SK-N-SH (cell line): ENCODE measurements at regions not wholly inside any gene's neighbourhood (a gene's known extent, or its start where the extent isn't known, plus 50 kb on each side); places are given as distances from the start of the nearest gene placed in this dataset.
A peak's percentile ranks its signal among the peaks of the same experiment; 100 is the strongest.

ENCODE experiments used
- CTCF ChIA-PET: fragments of 300-600, 350-600 bp; formaldehyde crosslinking; extraction: SDS; loops from one replicate; lab custom pipeline; 2021; lab: Yijun Ruan, JAX
- POLR2A ChIA-PET: fragments of 350-600 bp; sonication (Branson Sonifier 250); formaldehyde crosslinking; extraction: SDS; loops from one replicate; lab custom pipeline; 2020; ENCODE audit warnings: antibody characterized with exemption, inconsistent platforms; lab: Yijun Ruan, JAX
- DNase-seq: peaks from one replicate; pipeline ENCODE4 v3.0.0; 2012
- H2AFZ ChIP-seq: fragments of 200-600 bp; sonication (generic); 2 replicates; pipeline ENCODE4 v1.8.1; 2016; ENCODE audit warnings: antibody characterized with exemption, mild to moderate bottlenecking, low read depth
- H3F3A ChIP-seq: fragments of 200-600 bp; sonication (generic); replicated peaks from 2 replicates; pipeline ENCODE3; 2016; ENCODE audit warnings: antibody characterized with exemption, mild to moderate bottlenecking; ENCODE audit not compliant: insufficient read depth
- H3K27ac ChIP-seq, 2 experiments: fragments of 200-500 bp in 1 of 2; fragments of 200-600 bp in 1 of 2; sonication (Bioruptor generic) in 1 of 2; sonication (generic), shearing (Covaris generic) in 1 of 2; 2 replicates each; pipeline versions ENCODE4 v1.5.1 to v1.6.1; 2014 to 2016; ENCODE audit warnings: low read depth in 2 of 2, inconsistent platforms in 1 of 2, low read length in 1 of 2, mild to moderate bottlenecking in 1 of 2, mixed read lengths in 1 of 2
- H3K27me3 ChIP-seq: fragments of 200-600 bp; sonication (generic), shearing (Covaris generic); 2 replicates; pipeline ENCODE4 v1.6.1; 2016; ENCODE audit warnings: mixed run types; ENCODE audit not compliant: insufficient read depth
- H3K36me3 ChIP-seq, 2 experiments: fragments of 200-500 bp in 1 of 2; fragments of 200-600 bp in 1 of 2; sonication (Bioruptor generic) in 1 of 2; sonication (generic) in 1 of 2; replicated peaks in 1 of 2; 2 replicates each; pipeline versions ENCODE3 to v1.5.1; 2014 to 2016; ENCODE audit warnings: low read length in 1 of 2, mild to moderate bottlenecking in 1 of 2; ENCODE audit not compliant: insufficient read depth in 2 of 2, control insufficient read depth in 1 of 2
- H3K4me1 ChIP-seq, 2 experiments: fragments of 200-500 bp in 1 of 2; fragments of 200-600 bp in 1 of 2; sonication (Bioruptor generic) in 1 of 2; sonication (generic), shearing (Covaris generic) in 1 of 2; 2 replicates each; pipeline versions ENCODE4 v1.5.1 to v1.6.1; 2014 to 2016; ENCODE audit warnings: low read depth in 1 of 2, low read length in 1 of 2, mixed run types in 1 of 2; ENCODE audit not compliant: insufficient read depth in 2 of 2, control insufficient read depth in 1 of 2
- H3K4me2 ChIP-seq: fragments of 200-600 bp; sonication (generic), shearing (Covaris generic); 2 replicates; pipeline ENCODE4 v1.6.1; 2017; ENCODE audit warnings: mixed run types
- H3K4me3 ChIP-seq, 2 experiments: fragments of 200-500 bp in 1 of 2; fragments of 200-600 bp in 1 of 2; sonication (Bioruptor generic) in 1 of 2; sonication (generic), shearing (Covaris generic) in 1 of 2; 2 replicates each; pipeline versions ENCODE4 v1.5.1 to v1.8.1; 2014 to 2016; ENCODE audit warnings: low read depth in 2 of 2, inconsistent platforms in 1 of 2, low read length in 1 of 2, mild to moderate bottlenecking in 1 of 2, mixed read lengths in 1 of 2, moderate library complexity in 1 of 2
- H3K79me2 ChIP-seq: fragments of 200-600 bp; sonication (generic); 2 replicates; pipeline ENCODE4 v1.8.1; 2017; ENCODE audit warnings: mild to moderate bottlenecking; ENCODE audit not compliant: insufficient read depth
- H3K9ac ChIP-seq: fragments of 200-600 bp; sonication (generic); 2 replicates; pipeline ENCODE4 v1.6.1; 2017; ENCODE audit warnings: mixed run types
- H3K9me2 ChIP-seq: fragments of 200-600 bp; sonication (generic); 2 replicates; pipeline ENCODE4 v1.6.1; 2017; ENCODE audit warnings: mixed run types
- H3K9me3 ChIP-seq: fragments of 200-600 bp; sonication (generic); 2 replicates; pipeline ENCODE4 v1.6.1; 2017; ENCODE audit warnings: mixed run types, mild to moderate bottlenecking, moderate library complexity
- H4K20me1 ChIP-seq: fragments of 200-600 bp; sonication (generic); 2 replicates; pipeline ENCODE4 v1.6.1; 2017; ENCODE audit warnings: mild to moderate bottlenecking, mixed run types; ENCODE audit not compliant: insufficient read depth
- EZH2phosphoT487 ChIP-seq: fragments of 200-600 bp; sonication (generic); IDR thresholded peaks from 2 replicates; pipeline ENCODE4 v1.6.1; 2017; ENCODE audit warnings: low read depth, mixed run types, mild to moderate bottlenecking, antibody characterized with exemption, moderate library complexity, borderline replicate concordance
- FOXJ3 ChIP-seq: sonication (generic); formaldehyde crosslinking; IDR thresholded peaks from 2 replicates; pipeline ENCODE4 v1.5.1; 2020; ENCODE audit warnings: mild to moderate bottlenecking, missing genetic modification reagents
- GABPA ChIP-seq: IDR thresholded peaks from 2 replicates; pipeline ENCODE4 v1.4.0; 2012; ENCODE audit warnings: low read depth, mild to moderate bottlenecking
- JUND ChIP-seq: IDR thresholded peaks from 2 replicates; pipeline ENCODE4 v1.4.0; 2012
- MAX ChIP-seq: IDR thresholded peaks from 2 replicates; pipeline ENCODE4 v1.4.0; 2012; ENCODE audit warnings: low read depth
- NRF1 ChIP-seq: IDR thresholded peaks from 2 replicates; pipeline ENCODE4 v1.6.1; 2012; ENCODE audit warnings: low read depth, mild to moderate bottlenecking, low read length
- SMC3 ChIP-seq: IDR thresholded peaks from 2 replicates; pipeline ENCODE4 v1.6.1; 2012; ENCODE audit warnings: low read depth, low read length, improper control_type of control experiment
- TEAD4 ChIP-seq: IDR thresholded peaks from 2 replicates; pipeline ENCODE4 v1.4.0; 2012; ENCODE audit warnings: mild to moderate bottlenecking, borderline replicate concordance; ENCODE audit not compliant: insufficient read depth
- USF1 ChIP-seq: IDR thresholded peaks from 2 replicates; pipeline ENCODE4 v1.4.0; 2012; ENCODE audit warnings: low read depth, borderline replicate concordance
- USF2 ChIP-seq: fragments of 150-350 bp; IDR thresholded peaks from 2 replicates; pipeline ENCODE4 v1.6.1; 2017; ENCODE audit warnings: antibody characterized with exemption, low read length, low read depth, borderline replicate concordance
- YY1 ChIP-seq: IDR thresholded peaks from 2 replicates; pipeline ENCODE4 v1.4.0; 2012; ENCODE audit warnings: low read depth, mild to moderate bottlenecking
- ZBTB33 ChIP-seq: IDR thresholded peaks from 2 replicates; pipeline ENCODE4 v1.4.0; 2012; ENCODE audit warnings: low read depth, borderline replicate concordance
- WGBS: methylation state at CpG from one replicate; pipeline ENCODE4 v1.1.6; 2017; ENCODE audit warnings: low lambda C conversion rate; 5-methylcytosine and 5-hydroxymethylcytosine counted together
- TF ChIP-seq, protein P1 (sequence below): IDR thresholded peaks from 2 replicates; pipeline ENCODE4; 2012

- TF ChIP-seq ZBTB33 = no peak
- TF ChIP-seq, protein P1, sequence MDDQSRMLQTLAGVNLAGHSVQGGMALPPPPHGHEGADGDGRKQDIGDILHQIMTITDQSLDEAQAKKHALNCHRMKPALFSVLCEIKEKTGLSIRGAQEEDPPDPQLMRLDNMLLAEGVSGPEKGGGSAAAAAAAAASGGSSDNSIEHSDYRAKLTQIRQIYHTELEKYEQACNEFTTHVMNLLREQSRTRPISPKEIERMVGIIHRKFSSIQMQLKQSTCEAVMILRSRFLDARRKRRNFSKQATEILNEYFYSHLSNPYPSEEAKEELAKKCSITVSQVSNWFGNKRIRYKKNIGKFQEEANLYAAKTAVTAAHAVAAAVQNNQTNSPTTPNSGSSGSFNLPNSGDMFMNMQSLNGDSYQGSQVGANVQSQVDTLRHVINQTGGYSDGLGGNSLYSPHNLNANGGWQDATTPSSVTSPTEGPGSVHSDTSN = peak; percentile 64
- TF ChIP-seq TEAD4 = 0 out of 2 replicates have a peak, but pooled peaks have one; percentile 41
- peak; percentile 85 for TF ChIP-seq JUND
- TF ChIP-seq GABPA = no peak
- no peak for TF ChIP-seq USF2
- TF ChIP-seq NRF1 = no peak
- TF ChIP-seq SMC3 = no peak
Observed at GRCh38 chr3:56980798-56981390, 79.6 kb upstream of the SPATA12 start (continued).

DNA sequence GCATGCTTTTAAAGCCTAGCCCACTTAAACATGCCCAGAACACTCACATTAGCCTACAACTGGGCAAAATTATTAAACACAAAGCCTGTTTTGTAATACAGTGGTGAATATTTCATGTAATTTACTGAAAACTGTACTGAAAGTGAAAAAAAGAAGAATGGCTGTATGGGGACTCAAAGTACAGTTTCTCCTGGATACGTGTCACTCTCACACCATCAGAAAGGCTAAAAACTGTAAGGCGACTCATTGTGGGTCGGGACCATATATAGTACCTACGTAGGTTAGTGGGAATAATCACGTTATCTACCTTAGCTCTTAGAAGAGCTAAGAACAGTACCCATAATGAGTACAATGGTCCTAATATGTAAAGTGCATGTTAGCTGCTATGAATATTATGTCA lies 80.2 kb upstream of the SPATA12 start:
- no peak for DNase-seq
- Histone ChIP-seq H3K9ac (no peak overlapping the region), H3K27me3 (no peaks in the 10 kb centered on the region), H3K27ac (peak overlapping the region in 1 of 2 experiments; percentile 65; a peak in 2 of 4 replicates), H3K4me2 (no peak overlapping the region), H3K4me1 (peaks cover 6 to 31% of the 10 kb centered on the region in 2 experiments; a peak in 2 of 4 replicates), H4K20me1 (no peaks in the 10 kb centered on the region), H2AFZ (no peak overlapping the region), H3F3A (peaks cover 15% of the 10 kb centered on the region), H3K4me3 (no peak overlapping the region), H3K79me2 (no peaks in the 10 kb centered on the region), H3K36me3 (no peaks in the 10 kb centered on the region), H3K9me2 (no peaks in the 10 kb centered on the region), H3K9me3 (no peaks in the 10 kb centered on the region)
- TF ChIP-seq USF2 (no peak), USF1 (no peak), MAX (no peak), SMC3 (no peak), FOXJ3 (CRISPR knock-in tag) (no peak), EZH2phosphoT487 (no peak), YY1 (no peak)
- POLR2A ChIA-PET = no interaction called here
- 97% methylated on average over 5 of the region's 5 CpGs for WGBS
- CTCF ChIA-PET = interaction anchor here (0.7 to 2.9 kb wide), 8 partner anchors 8 to 278 kb away, joined by 3 to 10 read pairs (median 4); partner anchors contain the start of gene ARHGEF3
